ENCODE measurements at regions not wholly inside any gene's neighbourhood (a gene's known extent, or its start where the extent isn't known, plus 50 kb on each side); places are given as distances from the start of the nearest gene placed in this dataset.
A peak's percentile ranks its signal among the peaks of the same experiment; 100 is the strongest.

GRCh38 chr13:68584776-68585175 lies 1354.6 kb upstream of the PCDH9 start:
- H3K27ac ChIP-seq (ENCODE audit: low read length), result no peak overlapping the region
- H3K9me2 ChIP-seq (replicated peaks; ENCODE audit: low read length), result no peaks in the 10 kb centered on the region
- no peaks in the 10 kb centered on the region for H3F3A ChIP-seq (ENCODE audit: low read length, unreplicated experiment)
- DNase-seq, result no peak
- ChIA-PET POLR2A (ENCODE audit: unreplicated experiment) (no interaction called here), CTCF (no interaction called here)
- H3K27me3 ChIP-seq (ENCODE audit: low read length), result no peaks in the 10 kb centered on the region
- TF ChIP-seq CTCF (conservative IDR thresholded peaks at IDR 0.05; ENCODE audit: low read depth, low read length), result no peak
- TF ChIP-seq EZH2phosphoT487 (IDR thresholded peaks at IDR 0.05; ENCODE audit: borderline replicate concordance, low read length), result no peak
- TF ChIP-seq EZH2 (IDR thresholded peaks at IDR 0.05; ENCODE audit: low read length, unreplicated experiment), result no peak
- H3K9me3 ChIP-seq (ENCODE audit: low read length), result no peaks in the 10 kb centered on the region
- no TSS peak for BruUV-seq (replicated peaks)
- no peak overlapping the region for H3K9ac ChIP-seq (ENCODE audit: low read length)
- no peak overlapping the region for H3K4me3 ChIP-seq (ENCODE audit: low read length)
- no peaks in the 10 kb centered on the region for H4K20me1 ChIP-seq (ENCODE audit: low read length)
- H2AFZ ChIP-seq (ENCODE audit: low read length), result no peak overlapping the region
- no peak overlapping the region for H3K4me2 ChIP-seq (ENCODE audit: low read length)
- ATAC-seq, result no peak
- intact Hi-C loops (cut with micrococcal nuclease), result loop anchor here (10.0 kb wide), 1 partner anchor 200 kb away; no protein-coding TSS in a partner anchor
- no peaks in the 10 kb centered on the region for H3K79me2 ChIP-seq (ENCODE audit: low read length)
- no peaks in the 10 kb centered on the region for H3K4me1 ChIP-seq (ENCODE audit: insufficient read depth, low read length)
- H3K36me3 ChIP-seq (ENCODE audit: low read depth, low read length), result no peaks in the 10 kb centered on the region

- BruUV-seq (replicated peaks), result no TSS peak
- TF ChIP-seq CTCF (conservative IDR thresholded peaks at IDR 0.05; ENCODE audit: low read depth, low read length) (no peak), EZH2 (IDR thresholded peaks at IDR 0.05; ENCODE audit: low read length, unreplicated experiment) (no peak), EZH2phosphoT487 (IDR thresholded peaks at IDR 0.05; ENCODE audit: borderline replicate concordance, low read length) (no peak)
- Histone ChIP-seq H3K4me1 (ENCODE audit: insufficient read depth, low read length) (no peaks in the 10 kb centered on the region), H2AFZ (ENCODE audit: low read length) (no peak overlapping the region), H3K36me3 (ENCODE audit: low read depth, low read length) (no peaks in the 10 kb centered on the region), H3K27ac (ENCODE audit: low read length) (no peak overlapping the region), H3K4me3 (ENCODE audit: low read length) (no peak overlapping the region), H3K9ac (ENCODE audit: low read length) (no peak overlapping the region), H3K9me3 (ENCODE audit: low read length) (no peaks in the 10 kb centered on the region), H3F3A (ENCODE audit: low read length, unreplicated experiment) (no peaks in the 10 kb centered on the region), H3K9me2 (replicated peaks; ENCODE audit: low read length) (no peaks in the 10 kb centered on the region), H3K27me3 (ENCODE audit: low read length) (no peaks in the 10 kb centered on the region), H3K79me2 (ENCODE audit: low read length) (no peaks in the 10 kb centered on the region), H4K20me1 (ENCODE audit: low read length) (no peaks in the 10 kb centered on the region), H3K4me2 (ENCODE audit: low read length) (no peak overlapping the region)
- intact Hi-C loops (cut with micrococcal nuclease), result no loop called here
- DNase-seq (no peak), ATAC-seq (no peak)
- ChIA-PET POLR2A (ENCODE audit: unreplicated experiment) (no interaction called here), CTCF (no interaction called here)
Measured at GRCh38 chr13:68574053-68574452, 1343.9 kb upstream of the PCDH9 start.

DNA sequence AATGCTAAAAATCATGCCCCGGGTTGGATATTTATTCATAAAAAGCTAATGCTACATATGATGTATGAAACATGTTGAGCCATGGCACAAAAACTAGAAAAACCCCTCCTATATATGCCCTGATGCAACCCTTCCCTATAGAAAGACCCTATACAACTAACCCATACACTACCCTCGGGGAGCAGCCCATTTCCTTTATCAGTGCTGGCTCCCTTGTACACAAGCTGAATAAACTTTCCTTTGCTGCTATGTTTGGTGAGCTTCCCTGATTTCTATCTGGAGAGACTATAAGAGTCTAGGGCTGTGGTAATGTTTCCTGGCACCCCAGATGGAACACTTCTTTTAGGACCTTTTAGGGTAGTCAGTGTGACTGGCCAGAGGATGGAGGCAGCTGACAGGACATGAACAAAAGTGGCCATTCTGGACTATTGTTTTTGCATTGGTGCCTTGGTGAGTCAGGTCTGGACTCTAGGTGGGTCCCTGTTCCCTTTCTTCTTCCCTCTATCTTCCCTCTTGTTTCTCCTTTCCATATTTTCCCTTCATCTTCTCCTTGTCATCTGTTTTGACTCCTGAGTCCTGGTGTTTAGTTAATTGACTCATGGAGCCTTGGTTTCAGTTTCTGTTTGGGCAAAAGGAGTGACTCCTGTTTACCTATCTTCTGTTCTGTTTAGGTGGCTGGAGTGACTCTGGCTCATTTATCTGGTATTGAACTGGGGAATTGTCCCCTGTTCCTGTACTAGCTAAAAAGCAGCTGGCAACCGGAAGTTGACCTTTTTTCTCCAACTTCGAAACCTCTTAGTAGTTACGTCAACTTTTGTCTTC lies 1321.8 kb upstream of the PCDH9 start:
- ATAC-seq, result peak; percentile 60
- Histone ChIP-seq H3K9me2 (replicated peaks; ENCODE audit: low read length) (no peaks in the 10 kb centered on the region), H3K9ac (ENCODE audit: low read length) (no peak overlapping the region), H3K4me3 (ENCODE audit: low read length) (no peak overlapping the region), H3K36me3 (ENCODE audit: low read depth, low read length) (no peaks in the 10 kb centered on the region), H3K9me3 (ENCODE audit: low read length) (no peaks in the 10 kb centered on the region), H3K79me2 (ENCODE audit: low read length) (no peaks in the 10 kb centered on the region), H3K27ac (ENCODE audit: low read length) (no peak overlapping the region), H3K4me1 (ENCODE audit: insufficient read depth, low read length) (no peaks in the 10 kb centered on the region), H4K20me1 (ENCODE audit: low read length) (no peaks in the 10 kb centered on the region), H3K4me2 (ENCODE audit: low read length) (peak overlapping the region; percentile 10; the same call in 1 of the 2 replicates), H3F3A (ENCODE audit: low read length, unreplicated experiment) (no peaks in the 10 kb centered on the region), H2AFZ (ENCODE audit: low read length) (no peak overlapping the region), H3K27me3 (ENCODE audit: low read length) (no peaks in the 10 kb centered on the region)
- TF ChIP-seq EZH2phosphoT487 (IDR thresholded peaks at IDR 0.05; ENCODE audit: borderline replicate concordance, low read length) (no peak), CTCF (conservative IDR thresholded peaks at IDR 0.05; ENCODE audit: low read depth, low read length) (no peak), EZH2 (IDR thresholded peaks at IDR 0.05; ENCODE audit: low read length, unreplicated experiment) (no peak)
- ChIA-PET CTCF (no interaction called here), POLR2A (ENCODE audit: unreplicated experiment) (no interaction called here)
- DNase-seq, result peak; percentile 10
- no TSS peak for BruUV-seq (replicated peaks)
- intact Hi-C loops (cut with micrococcal nuclease), result no loop called here

Measured in PC-3 (cell line).